SK-N-SH (cell line): ENCODE measurements at regions not wholly inside any gene's neighbourhood (a gene's known extent, or its start where the extent isn't known, plus 50 kb on each side); places are given as distances from the start of the nearest gene placed in this dataset.

Experiments used
- EZH2phosphoT487 ChIP-seq: fragments of 200-600 bp; sonication (generic); IDR thresholded peaks from 2 replicates; pipeline ENCODE4 v1.6.1; 2017; ENCODE audit warnings: low read depth, mixed run types, mild to moderate bottlenecking, antibody characterized with exemption, moderate library complexity, borderline replicate concordance
- TAF1 ChIP-seq: IDR thresholded peaks from 2 replicates; pipeline ENCODE4 v1.6.1; 2012; ENCODE audit warnings: low read depth, mild to moderate bottlenecking, low read length, moderate library complexity, borderline replicate concordance

DNA sequence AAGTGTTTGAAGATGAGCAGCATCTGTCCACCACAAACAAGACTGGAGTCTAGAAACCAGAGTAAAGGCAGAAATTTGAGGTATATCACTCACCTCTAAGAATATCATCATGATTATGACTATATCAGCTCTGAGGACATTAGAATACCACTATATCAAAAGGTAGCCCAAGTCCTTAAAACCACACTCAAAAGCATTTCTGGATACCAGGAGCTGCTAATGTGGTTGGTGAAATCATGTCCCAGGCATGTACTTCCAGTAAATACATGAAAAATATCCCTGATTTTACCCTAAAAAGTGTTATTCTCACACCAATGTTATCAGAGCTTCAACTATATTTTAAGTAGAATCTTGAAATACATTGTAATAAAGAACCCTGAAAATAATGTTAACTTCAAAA is 136.3 kb upstream of the SMAD1 start:
- TF ChIP-seq EZH2phosphoT487 (no peak), TAF1 (no peak)
